ENCODE measurements at regions not wholly inside any gene's neighbourhood (a gene's known extent, or its start where the extent isn't known, plus 50 kb on each side); places are given as distances from the start of the nearest gene placed in this dataset.
A peak's percentile ranks its signal among the peaks of the same experiment; 100 is the strongest.

DNA sequence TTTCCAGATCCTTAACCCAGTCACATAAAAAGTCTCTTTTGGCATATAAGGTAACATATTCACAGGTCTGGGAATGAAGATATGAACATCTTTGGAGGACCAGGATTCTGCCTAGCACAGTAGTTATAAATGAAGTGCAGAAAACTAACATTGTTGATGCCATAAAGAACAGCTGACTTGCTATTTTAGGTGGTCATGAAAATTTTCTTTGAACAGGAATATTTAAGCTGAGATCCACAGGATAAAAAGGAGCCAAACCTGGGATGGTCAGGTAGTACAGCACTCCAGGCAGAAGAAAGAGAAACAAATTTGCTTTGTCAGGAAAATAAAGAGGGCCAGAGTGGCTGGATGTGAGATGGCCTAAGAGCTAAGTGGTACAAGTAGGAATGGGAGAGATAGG, 80.0 kb downstream of the CENPW start:
- no peak for DNase-seq (ENCODE audit: low spot score in 2 of 2)
- H3K27ac Mint-ChIP-seq: no peak overlapping the region
- H3K36me3 Mint-ChIP-seq: no peaks in the 10 kb centered on the region
- ATAC-seq: no peak
- H3K9me3 Mint-ChIP-seq: peaks cover 4% of the 10 kb centered on the region
- no peaks in the 10 kb centered on the region for H3K4me1 Mint-ChIP-seq
- no peak overlapping the region for H3K4me3 Mint-ChIP-seq

DNA sequence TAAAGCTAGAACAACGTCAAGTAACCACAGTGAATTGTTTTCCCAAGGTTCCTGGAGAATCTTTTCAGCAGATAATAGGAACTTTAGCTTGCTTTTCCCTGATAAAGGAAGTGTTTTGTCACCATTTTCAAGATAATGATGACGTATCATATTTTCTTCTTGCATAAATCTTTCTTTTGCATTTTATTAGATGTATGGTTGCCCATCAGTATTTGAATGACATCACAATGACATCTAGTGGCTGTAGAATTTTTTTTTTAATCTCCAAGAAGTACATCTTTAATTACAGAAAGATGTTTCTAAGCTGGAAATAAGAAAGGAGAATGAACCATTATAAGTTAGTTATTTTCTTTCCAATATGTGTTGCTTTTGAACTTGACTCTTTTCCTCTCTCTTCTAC, 83.0 kb downstream of the CENPW start:
- ATAC-seq (no peak), DNase-seq (ENCODE audit: low spot score in 2 of 2) (no peak)
- Mint-ChIP-seq H3K36me3 (no peaks in the 10 kb centered on the region), H3K4me1 (no peaks in the 10 kb centered on the region), H3K4me3 (no peak overlapping the region), H3K9me3 (peaks cover 4% of the 10 kb centered on the region), H3K27ac (no peak overlapping the region)

- no peak overlapping the region for H3K4me3 Mint-ChIP-seq
- ATAC-seq (no peak), DNase-seq (ENCODE audit: low spot score in 2 of 2) (no peak)
- no peaks in the 10 kb centered on the region for H3K9me3 Mint-ChIP-seq
- H3K36me3 Mint-ChIP-seq: no peaks in the 10 kb centered on the region
- H3K4me1 Mint-ChIP-seq: no peaks in the 10 kb centered on the region
- no peak overlapping the region for H3K27ac Mint-ChIP-seq
Measured at GRCh38 chr6:126427713-126428112, 87.8 kb downstream of the CENPW start.

GRCh38 chr6:126429866-126430265, 90.0 kb downstream of the CENPW start:
- no peaks in the 10 kb centered on the region for H3K36me3 Mint-ChIP-seq
- no peaks in the 10 kb centered on the region for H3K4me1 Mint-ChIP-seq
- DNase-seq (ENCODE audit: low spot score in 2 of 2) (no peak), ATAC-seq (no peak)
- no peak overlapping the region for H3K27ac Mint-ChIP-seq
- no peaks in the 10 kb centered on the region for H3K9me3 Mint-ChIP-seq
- no peak overlapping the region for H3K4me3 Mint-ChIP-seq

DNA sequence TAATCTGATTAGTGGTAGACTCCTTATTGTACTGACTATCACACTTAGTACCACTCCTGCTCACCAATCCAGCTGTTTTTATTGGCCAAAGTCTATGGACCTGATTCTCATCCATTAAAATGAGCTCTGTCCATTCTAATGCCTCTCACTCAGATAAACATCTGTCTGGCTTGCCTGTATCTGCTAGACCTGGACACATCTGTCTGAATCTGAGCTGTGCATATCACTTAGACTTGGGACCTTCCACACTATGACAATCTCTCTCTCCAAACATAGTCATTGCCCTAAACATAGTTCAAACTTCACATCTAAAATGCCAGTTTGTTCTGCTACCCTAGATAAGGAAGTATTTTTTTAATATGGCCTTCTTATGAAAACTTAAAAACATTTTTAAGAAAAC, 92.6 kb downstream of the CENPW start:
- Mint-ChIP-seq H3K36me3 (no peaks in the 10 kb centered on the region), H3K4me3 (no peak overlapping the region), H3K4me1 (no peaks in the 10 kb centered on the region), H3K27ac (no peak overlapping the region), H3K9me3 (no peaks in the 10 kb centered on the region)
- DNase-seq (ENCODE audit: low spot score in 2 of 2) (no peak), ATAC-seq (peak; percentile 28)

DNA sequence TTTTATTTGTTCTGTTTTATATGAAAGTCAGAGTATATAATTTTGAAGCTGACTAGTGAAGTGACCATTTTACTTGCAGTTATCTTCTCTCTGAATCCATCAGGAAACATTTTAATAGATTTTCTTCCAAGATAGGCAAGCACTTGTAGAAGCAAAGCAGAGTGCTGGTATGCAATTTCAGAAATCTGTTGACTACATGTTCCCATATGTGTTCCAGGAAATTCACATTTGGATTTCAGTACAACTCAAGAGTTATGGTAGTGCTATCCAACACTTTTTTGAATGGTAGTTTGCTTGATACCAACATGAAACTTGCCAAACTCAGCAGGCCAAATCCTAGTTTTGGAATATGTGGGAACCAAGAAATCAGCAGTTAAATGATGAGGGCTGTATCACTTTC, 94.0 kb downstream of the CENPW start:
- Mint-ChIP-seq H3K4me1 (no peaks in the 10 kb centered on the region), H3K9me3 (no peaks in the 10 kb centered on the region), H3K27ac (no peak overlapping the region), H3K36me3 (no peaks in the 10 kb centered on the region), H3K4me3 (no peak overlapping the region)
- DNase-seq (ENCODE audit: low spot score in 2 of 2): no peak
- ATAC-seq: no peak

- no peak overlapping the region for H3K27ac Mint-ChIP-seq
- ATAC-seq: no peak
- no peaks in the 10 kb centered on the region for H3K9me3 Mint-ChIP-seq
- H3K4me3 Mint-ChIP-seq: no peak overlapping the region
- H3K36me3 Mint-ChIP-seq: no peaks in the 10 kb centered on the region
- no peak for DNase-seq (ENCODE audit: low spot score in 2 of 2)
- H3K4me1 Mint-ChIP-seq: no peaks in the 10 kb centered on the region
Measured at GRCh38 chr6:126437205-126437604, 97.3 kb downstream of the CENPW start.

DNA sequence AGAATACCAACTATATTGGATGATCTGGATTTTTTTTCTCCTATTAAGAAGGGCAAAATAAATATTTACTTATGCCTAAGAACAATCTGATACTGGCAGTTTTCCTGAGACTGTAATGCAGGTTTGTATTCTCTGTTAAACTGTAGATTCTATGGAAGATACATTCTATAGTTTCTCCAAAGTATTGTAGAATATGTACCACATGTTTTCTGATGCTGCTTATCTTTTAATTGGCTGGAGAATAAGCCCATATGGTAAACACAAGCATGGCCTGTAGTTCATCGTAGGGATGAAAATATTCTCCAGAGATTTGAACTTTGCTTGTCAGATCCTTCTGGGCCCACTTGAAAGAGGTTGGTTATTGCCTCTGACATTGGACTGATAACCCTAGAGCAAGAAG, 99.1 kb downstream of the CENPW start:
- no peak for ATAC-seq
- no peak overlapping the region for H3K27ac Mint-ChIP-seq
- no peaks in the 10 kb centered on the region for H3K4me1 Mint-ChIP-seq
- no peaks in the 10 kb centered on the region for H3K9me3 Mint-ChIP-seq
- DNase-seq (ENCODE audit: low spot score in 2 of 2): no peak
- no peak overlapping the region for H3K4me3 Mint-ChIP-seq
- no peaks in the 10 kb centered on the region for H3K36me3 Mint-ChIP-seq

- H3K4me3 Mint-ChIP-seq: no peak overlapping the region
- ATAC-seq (no peak), DNase-seq (ENCODE audit: low spot score in 2 of 2) (no peak)
- H3K9me3 Mint-ChIP-seq: no peaks in the 10 kb centered on the region
- no peaks in the 10 kb centered on the region for H3K4me1 Mint-ChIP-seq
- no peak overlapping the region for H3K27ac Mint-ChIP-seq
- no peaks in the 10 kb centered on the region for H3K36me3 Mint-ChIP-seq
Measured at GRCh38 chr6:126440923-126441322, 101.0 kb downstream of the CENPW start.

DNA sequence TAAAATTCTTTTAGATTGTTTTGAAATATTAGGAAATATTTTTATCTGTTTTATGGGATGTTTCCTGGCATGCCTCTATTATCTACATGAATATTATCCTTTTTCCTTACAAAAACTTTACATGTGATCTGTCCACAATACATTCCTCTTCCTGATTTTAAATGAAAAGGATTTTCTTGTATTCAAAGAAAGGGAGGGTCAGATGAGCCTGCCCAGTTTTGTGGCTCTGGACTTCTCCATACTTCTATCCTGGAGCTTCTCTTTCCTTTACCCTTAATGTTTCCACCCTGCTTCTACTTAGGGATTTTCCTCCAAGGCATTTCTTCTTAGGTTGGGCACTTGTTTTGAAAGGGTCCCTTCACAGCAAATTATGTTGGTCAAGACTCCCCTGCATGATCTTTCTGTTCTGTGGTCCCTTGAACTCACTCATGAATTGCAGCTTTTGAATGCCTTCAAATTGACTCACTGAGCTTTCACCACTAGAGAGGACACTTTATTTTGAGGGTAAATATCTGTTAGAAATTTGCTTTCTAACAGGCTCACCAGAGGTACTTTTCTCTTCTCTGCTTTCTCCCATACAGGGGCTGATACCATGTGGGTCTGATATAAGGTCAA, 104.9 kb downstream of the CENPW start:
- Mint-ChIP-seq H3K4me3 (no peak overlapping the region), H3K27ac (no peak overlapping the region), H3K4me1 (no peaks in the 10 kb centered on the region)

DNA sequence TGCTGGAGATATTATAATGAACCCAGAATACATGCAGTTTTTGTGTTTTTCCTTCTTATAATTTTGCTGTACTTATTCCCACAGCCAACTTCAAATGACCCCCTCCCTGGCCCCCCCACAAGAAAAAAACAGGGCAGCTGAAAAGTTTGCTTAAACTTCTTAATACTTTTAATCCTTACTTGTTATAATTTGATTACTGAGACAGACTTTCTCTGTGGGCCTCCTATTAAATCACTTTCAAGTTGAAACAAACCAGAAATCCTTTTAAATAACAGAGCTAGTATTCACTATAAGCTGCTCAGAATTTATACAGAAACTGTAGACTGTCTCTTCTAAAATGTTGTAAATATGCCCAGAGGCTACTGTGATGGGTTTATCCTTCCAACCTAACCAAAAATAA, 106.3 kb downstream of the CENPW start:
- H3K4me1 Mint-ChIP-seq: no peaks in the 10 kb centered on the region
- H3K4me3 Mint-ChIP-seq: no peak overlapping the region
- no peaks in the 10 kb centered on the region for H3K36me3 Mint-ChIP-seq
- ATAC-seq (no peak), DNase-seq (ENCODE audit: low spot score in 2 of 2) (no peak)
- no peak overlapping the region for H3K27ac Mint-ChIP-seq
- H3K9me3 Mint-ChIP-seq: no peaks in the 10 kb centered on the region

More for the DNA sequence above, 104.9 kb downstream of the CENPW start:
- Mint-ChIP-seq H3K36me3 (no peaks in the 10 kb centered on the region), H3K9me3 (no peaks in the 10 kb centered on the region)
- no peak for DNase-seq (ENCODE audit: low spot score in 2 of 2)
- ATAC-seq: no peak

DNA sequence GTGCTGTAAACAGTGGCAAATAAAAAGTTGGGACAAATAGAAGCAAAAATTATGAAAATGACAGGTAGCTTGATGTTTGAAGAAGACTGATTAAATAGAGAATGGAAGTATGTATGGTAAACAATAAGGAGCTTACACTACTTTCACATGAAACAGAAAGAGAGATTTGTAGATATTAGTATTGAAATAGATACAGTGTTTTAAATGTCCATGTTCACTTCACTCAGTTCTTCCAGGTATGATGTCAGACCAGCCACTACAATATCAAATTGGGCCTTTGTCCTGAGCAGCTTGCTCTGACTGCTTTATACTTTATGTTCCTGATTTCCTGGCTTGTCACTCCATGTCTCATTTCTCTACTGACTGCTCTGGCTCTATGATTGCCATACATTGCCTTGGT, 107.5 kb downstream of the CENPW start:
- Mint-ChIP-seq H3K36me3 (no peaks in the 10 kb centered on the region), H3K9me3 (peaks cover 3% of the 10 kb centered on the region), H3K4me3 (no peak overlapping the region), H3K4me1 (no peaks in the 10 kb centered on the region), H3K27ac (no peak overlapping the region)
- ATAC-seq: no peak
- no peak for DNase-seq (ENCODE audit: low spot score in 2 of 2)

DNA sequence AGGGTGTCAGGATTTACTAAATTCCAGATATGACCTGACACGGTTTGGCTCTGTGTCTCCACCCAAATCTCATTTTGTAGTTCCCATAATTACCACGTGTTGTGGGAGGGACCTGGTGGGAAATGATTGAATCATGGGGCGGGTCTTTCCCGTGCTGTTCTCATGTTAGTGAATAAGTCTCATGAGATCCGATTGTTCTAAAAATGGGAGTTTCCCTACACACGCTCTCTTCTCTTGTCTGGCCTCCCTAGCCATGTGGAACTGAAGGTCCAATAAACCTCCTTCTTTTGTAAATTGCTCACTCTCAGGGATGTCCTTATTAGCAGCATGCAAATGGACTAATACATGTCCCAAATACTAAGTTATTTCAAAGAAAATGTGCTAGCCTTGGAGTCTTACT, 121.1 kb downstream of the CENPW start:
- no peak for DNase-seq (ENCODE audit: low spot score in 2 of 2)
- H3K4me1 Mint-ChIP-seq: no peaks in the 10 kb centered on the region

GRCh38 chr6:126464245-126464644, 124.3 kb downstream of the CENPW start:
- no peaks in the 10 kb centered on the region for H3K36me3 Mint-ChIP-seq
- no peak overlapping the region for H3K4me3 Mint-ChIP-seq
- no peak for ATAC-seq
- no peak overlapping the region for H3K27ac Mint-ChIP-seq
- peaks cover 3% of the 10 kb centered on the region for H3K9me3 Mint-ChIP-seq
- no peak for DNase-seq (ENCODE audit: low spot score in 2 of 2)
- H3K4me1 Mint-ChIP-seq: no peaks in the 10 kb centered on the region

More for the DNA sequence above, 121.1 kb downstream of the CENPW start:
- Mint-ChIP-seq H3K4me3 (no peak overlapping the region), H3K27ac (no peak overlapping the region), H3K36me3 (no peaks in the 10 kb centered on the region), H3K9me3 (peaks cover 8% of the 10 kb centered on the region)
- no peak for ATAC-seq

DNA sequence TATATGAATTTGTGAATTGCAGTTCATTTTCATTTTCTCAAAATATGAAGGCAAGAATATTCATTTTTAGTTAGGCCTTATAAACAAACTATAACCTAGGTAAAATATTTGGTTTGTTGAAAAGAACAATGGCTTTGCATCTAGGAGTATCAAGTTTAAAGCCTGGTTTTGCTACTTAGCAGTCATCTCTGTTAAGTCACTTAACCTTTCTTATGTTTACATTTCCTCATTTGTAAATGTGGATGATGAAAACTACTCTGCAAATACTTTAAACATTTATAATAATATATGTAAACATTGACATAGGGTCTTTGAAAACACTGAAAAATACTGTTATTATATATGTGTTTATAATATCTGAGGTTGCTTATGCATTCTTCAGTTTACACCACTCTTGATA, 135.5 kb downstream of the CENPW start:
- Mint-ChIP-seq H3K4me3 (no peak overlapping the region), H3K9me3 (peaks cover 2% of the 10 kb centered on the region), H3K4me1 (no peaks in the 10 kb centered on the region), H3K36me3 (no peaks in the 10 kb centered on the region), H3K27ac (no peak overlapping the region)
- ATAC-seq (no peak), DNase-seq (ENCODE audit: low spot score in 2 of 2) (no peak)

- no peaks in the 10 kb centered on the region for H3K4me1 Mint-ChIP-seq
- no peak for ATAC-seq
- H3K4me3 Mint-ChIP-seq: no peak overlapping the region
Measured at GRCh38 chr6:126477678-126478077, 137.8 kb downstream of the CENPW start.

DNA sequence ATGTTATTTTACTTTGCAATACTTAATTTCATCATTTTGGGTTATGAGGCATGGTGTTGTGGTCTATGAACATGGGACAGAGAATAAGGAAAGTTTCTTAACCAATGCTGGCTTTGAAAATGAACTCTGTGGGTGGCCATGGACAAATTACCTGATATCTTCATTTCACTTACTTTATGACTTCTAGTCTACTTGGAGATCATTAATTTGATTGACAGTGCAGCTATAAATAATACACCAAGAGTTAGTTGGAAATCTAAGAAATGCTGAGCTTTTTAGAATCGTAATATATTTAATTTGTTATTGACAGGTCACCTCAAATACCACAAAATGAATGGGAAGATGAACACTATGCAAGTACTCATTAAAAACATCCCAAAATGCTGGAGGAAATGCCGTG, 140.4 kb downstream of the CENPW start:
- Mint-ChIP-seq H3K27ac (no peak overlapping the region), H3K36me3 (no peaks in the 10 kb centered on the region), H3K9me3 (peaks cover 2% of the 10 kb centered on the region), H3K4me1 (no peaks in the 10 kb centered on the region), H3K4me3 (no peak overlapping the region)
- ATAC-seq (no peak), DNase-seq (ENCODE audit: low spot score in 2 of 2) (no peak)

More at GRCh38 chr6:126477678-126478077, 137.8 kb downstream of the CENPW start:
- DNase-seq (ENCODE audit: low spot score in 2 of 2): no peak
- H3K27ac Mint-ChIP-seq: no peak overlapping the region
- no peaks in the 10 kb centered on the region for H3K36me3 Mint-ChIP-seq
- H3K9me3 Mint-ChIP-seq: no peaks in the 10 kb centered on the region
